ENCODE measurements at regions not wholly inside any gene's neighbourhood (a gene's known extent, or its start where the extent isn't known, plus 50 kb on each side); places are given as distances from the start of the nearest gene placed in this dataset.

DNA sequence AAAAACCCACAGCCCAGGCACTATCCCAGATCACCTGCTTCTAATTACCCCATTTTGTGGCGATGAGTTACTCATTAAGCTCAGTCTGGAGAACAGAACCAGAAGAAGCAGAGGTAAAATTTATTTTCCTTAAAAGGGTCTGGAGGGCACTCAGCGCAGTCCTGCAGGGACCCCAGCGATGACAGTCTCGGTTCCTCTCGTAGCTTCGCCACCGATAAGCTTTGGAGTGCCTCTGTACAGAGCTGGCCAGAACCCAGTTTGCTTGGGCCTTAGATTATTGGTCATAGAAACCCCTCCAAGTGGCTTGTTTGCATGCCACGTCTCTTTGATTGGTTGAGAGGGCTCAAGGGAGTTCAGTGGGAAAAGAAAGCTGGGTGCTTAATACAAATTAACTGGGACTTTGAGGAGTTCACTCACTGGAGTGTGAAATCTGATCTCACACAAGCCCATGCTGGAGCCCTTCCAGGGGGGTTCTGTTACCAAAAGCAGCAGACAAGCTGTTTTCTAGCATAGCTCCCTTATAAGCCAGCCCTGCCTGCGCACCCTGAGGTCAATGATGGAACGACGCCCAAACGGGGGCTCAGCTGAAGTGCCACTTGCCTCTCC, 158.5 kb upstream of the ARID1B start:
- in situ Hi-C loops (cut with MboI; ENCODE audit: low pct_unique_long_range_greater_than_20kb, low sequenced_read_pairs): no loop called here

DNA sequence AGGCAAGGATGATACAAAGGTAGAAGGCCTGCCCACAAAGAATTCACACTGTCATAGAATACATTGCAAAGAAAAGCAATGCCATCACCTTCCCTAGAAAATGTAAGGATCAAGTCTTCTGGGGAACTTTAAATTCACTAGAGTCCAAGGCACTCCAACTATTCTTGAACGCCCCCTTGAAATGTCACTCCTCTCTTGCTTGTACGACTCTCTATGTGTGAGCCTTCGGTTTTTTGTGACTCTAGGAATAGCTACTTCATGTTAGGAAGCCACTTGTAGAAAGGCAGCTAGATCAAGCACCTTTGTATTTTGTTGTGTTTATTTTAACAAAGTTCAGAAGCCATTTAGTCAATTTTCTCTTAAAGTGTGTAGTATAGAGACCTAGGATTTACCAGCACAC, 159.2 kb upstream of the ARID1B start:
- no peak for DNase-seq
- in situ Hi-C loops (cut with MboI; ENCODE audit: low pct_unique_long_range_greater_than_20kb, low sequenced_read_pairs): no loop called here

More for the DNA sequence above, 158.5 kb upstream of the ARID1B start:
- DNase-seq: no peak

DNA sequence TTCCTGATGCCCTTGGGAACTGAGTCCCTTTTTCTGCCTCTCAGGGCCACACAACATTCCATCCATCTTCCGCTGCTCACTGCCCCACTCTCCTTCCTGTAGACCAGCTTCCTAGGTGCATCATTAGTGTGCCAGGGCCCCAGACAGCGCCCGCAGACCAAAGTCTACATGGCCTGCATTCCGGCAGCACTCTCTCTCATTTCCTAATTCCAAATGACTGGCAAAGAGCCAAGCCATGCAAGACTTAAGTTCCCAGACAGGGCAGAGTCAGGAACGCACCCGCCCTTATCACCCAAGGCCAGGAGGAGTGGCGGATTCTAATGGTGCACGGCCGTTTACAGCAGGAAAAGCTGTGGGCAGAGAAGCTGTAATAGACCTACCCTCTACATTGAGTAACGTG, 159.8 kb upstream of the ARID1B start:
- peak; percentile 43 for DNase-seq
- in situ Hi-C loops (cut with MboI; ENCODE audit: low pct_unique_long_range_greater_than_20kb, low sequenced_read_pairs): no loop called here

DNA sequence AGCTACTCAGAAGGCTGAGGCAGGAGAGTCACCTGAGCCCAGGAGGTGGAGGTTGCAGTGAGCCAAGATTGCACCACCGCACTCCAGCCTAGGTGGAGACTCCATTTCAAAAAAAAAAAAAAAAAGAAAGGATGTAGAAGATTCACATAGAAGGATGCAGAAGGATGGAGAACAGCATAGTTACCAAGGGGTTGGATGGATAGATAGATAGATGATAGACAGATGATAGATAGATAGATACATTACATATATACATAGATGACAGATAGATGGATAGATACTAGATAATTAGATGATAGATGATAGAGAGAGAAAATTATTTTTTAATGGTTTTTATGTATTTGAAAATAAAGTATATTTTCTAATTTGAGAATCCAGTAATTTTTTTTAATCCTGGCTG, 160.7 kb upstream of the ARID1B start:
- no peak for DNase-seq
- in situ Hi-C loops (cut with MboI; ENCODE audit: low pct_unique_long_range_greater_than_20kb, low sequenced_read_pairs): no loop called here

DNA sequence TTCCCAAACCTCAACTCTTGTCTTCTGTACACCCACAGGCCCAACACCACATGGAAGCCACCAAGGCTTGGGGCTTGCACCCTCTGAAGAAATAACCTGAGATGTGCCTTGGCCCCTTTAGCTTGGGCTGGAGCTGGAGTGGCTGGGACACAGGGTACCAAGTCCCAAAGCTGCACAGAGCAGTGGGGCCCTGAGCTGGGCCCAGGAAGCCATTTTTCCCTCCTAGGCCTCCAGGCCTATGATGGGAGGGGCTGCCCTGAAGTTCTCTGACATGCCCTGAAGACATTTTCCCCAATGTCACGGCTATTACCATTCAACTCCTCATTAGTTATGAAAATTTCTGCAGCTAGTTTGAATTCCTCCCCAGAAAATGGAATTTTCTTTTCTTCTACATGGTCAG, 163.2 kb upstream of the ARID1B start:
- in situ Hi-C loops (cut with MboI; ENCODE audit: low pct_unique_long_range_greater_than_20kb, low sequenced_read_pairs): no loop called here
- no peak for DNase-seq

DNA sequence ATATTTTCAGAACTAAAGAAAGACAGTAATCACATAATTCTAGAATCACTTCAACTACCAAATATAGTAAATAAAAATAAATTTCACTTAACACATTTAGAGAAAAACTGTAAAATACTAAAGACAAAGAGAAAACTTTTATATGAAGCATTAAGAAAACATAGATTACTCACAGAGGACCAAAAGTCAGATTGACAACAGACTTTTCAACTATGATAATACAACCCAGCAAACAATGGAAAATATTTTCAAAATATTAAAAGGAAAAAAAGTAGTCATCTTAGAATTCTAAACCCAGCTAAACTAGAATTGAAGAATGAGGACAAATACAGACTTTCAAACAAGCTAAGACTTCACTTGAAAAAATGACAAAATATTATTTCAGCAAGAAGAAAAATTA, 164.8 kb upstream of the ARID1B start:
- DNase-seq: no peak
- in situ Hi-C loops (cut with MboI; ENCODE audit: low pct_unique_long_range_greater_than_20kb, low sequenced_read_pairs): no loop called here

DNA sequence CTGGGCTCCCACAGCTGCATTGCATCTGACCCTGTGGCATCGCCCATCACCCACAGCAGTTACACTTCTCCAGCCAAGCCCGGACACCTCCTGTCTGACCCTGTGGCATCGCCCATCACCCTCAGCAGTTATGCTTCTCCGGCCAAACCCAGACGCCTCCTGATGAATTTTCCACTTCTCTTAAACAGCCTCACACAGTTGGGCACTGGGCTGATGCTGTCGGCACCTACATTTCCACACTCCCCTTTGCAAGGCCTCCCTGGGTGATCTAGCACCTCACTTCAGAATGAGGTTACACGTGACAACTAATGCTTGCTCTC, 175.2 kb upstream of the ARID1B start:
- DNase-seq: no peak
- in situ Hi-C loops (cut with MboI; ENCODE audit: low pct_unique_long_range_greater_than_20kb, low sequenced_read_pairs): no loop called here

DNA sequence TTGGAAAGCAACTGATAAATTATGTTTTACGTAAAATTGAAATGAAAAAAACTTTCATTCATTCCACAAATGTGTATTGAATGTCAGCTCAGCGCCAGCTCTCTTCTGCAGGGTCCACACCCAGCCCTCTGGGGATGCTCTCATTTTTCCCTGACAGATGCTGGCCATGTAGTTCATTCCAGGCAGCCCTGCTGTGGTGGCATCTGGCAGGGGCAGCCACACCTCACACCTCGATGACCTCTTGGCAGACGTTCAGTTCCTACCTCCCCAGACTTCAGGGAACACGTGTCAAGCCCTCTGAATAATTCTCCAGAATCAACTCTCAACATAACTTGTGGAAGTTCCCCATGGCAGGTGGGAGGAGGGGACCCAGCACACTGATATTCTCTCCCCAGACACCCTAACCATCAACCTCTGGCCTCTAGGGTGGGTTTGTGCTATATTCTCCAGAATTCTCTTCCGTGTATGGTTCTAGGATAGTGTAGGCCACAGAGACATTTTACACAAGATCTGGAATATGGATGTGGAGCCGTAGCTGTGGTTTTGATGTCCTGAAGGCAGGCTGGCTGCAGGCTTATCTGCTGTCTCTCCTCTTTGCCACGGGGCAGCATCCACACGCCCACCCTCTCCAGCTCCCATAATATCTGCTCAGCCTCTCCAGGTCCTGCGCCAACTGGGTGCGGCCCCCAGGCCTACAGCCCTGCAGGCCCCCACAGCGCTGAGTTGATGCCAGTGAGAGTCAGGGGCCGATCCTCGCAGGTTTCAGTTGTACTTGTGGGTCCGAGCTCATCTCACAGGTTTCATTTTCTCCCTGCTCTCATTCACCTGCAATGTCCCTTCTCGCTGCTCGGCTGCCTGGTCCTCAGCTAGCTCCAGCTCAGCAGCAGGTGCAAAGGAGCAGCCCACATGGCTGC, 175.8 kb upstream of the ARID1B start:
- in situ Hi-C loops (cut with MboI; ENCODE audit: low pct_unique_long_range_greater_than_20kb, low sequenced_read_pairs): no loop called here
- DNase-seq: no peak

DNA sequence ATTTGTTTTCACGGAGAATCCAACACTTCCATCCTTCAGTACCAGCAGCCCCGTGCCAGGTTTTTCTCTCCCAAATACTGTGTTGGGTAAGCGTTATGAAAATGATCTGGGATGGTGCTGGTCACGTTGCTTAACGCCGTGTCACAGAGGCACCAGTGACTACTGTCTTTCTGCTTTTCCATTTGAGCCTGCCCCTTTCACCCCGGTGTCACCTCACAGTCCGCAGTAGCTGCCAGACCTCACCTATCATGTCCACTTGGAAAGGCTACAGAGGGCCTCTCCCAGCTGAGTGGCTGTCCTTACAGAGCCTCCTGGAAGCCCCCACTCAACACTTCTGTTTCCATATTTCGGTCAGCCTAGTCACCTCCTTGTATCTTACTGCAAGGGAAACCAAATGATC, 176.5 kb upstream of the ARID1B start:
- no peak for DNase-seq
- in situ Hi-C loops (cut with MboI; ENCODE audit: low pct_unique_long_range_greater_than_20kb, low sequenced_read_pairs): no loop called here

DNA sequence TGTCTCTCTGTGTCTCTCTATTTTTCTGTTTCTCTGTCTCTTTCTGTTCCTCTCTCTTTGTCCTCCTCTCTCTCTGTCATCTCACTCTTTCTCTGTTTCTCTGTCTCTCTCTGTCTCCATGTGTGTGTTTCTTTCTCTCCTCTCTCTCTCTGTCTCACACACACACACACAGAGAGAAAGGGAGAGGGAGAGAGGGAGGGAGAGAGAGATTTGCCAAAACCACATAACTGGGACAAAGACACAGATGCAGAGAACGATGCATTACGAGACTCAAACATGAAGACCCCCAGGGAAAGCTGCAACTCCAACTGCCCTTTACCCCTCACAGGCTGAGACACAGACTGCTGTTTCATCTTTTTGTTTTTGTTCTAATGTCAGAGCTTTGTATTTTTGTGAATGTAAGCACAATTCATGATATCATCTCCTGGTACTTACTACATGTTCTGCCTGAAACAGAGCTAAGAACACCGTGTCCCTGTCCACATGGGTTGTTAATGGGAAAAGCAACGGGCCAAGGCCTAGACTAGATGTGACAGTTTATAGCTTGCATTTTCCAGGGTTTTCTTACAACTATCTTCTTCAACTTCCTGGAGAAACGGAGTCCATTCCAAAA, 177.1 kb upstream of the ARID1B start:
- in situ Hi-C loops (cut with MboI; ENCODE audit: low pct_unique_long_range_greater_than_20kb, low sequenced_read_pairs): no loop called here
- no peak for DNase-seq

DNA sequence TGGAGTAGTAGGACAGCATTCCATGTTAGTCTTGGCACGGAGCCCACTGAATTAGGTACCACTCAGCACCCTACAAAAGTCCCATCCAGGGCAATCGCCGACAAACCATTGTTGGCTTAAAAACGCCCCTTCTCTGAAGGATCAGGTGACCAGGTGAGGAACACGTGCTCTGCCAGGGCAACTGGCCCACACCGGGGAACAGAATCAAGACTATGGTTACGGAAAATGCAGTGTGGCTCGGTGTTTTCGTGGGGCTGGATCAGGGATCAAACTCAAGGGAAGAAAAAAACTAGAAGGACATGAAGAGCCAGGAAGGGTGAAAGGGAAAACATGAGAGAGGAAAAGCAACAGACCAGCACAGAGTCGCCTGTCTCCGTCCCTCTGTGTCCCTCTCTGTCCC, 177.8 kb upstream of the ARID1B start:
- no peak for DNase-seq
- in situ Hi-C loops (cut with MboI; ENCODE audit: low pct_unique_long_range_greater_than_20kb, low sequenced_read_pairs): no loop called here

DNA sequence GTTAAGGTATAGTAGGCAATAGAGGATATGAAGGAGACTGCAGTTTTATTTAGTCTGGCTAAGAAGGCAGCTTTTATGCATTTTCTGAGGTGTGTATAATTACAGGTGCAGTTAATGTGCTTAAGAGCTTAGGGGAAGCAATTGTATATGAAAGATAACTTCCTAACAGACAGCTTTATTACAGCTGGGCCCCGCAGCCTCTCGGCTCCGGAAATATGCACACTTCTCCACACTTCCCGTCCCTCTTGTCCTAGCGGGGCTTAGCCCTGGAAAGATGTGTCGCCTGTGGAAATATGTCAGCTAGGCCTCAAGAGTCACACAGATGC, 178.4 kb upstream of the ARID1B start:
- in situ Hi-C loops (cut with MboI; ENCODE audit: low pct_unique_long_range_greater_than_20kb, low sequenced_read_pairs): no loop called here

DNA sequence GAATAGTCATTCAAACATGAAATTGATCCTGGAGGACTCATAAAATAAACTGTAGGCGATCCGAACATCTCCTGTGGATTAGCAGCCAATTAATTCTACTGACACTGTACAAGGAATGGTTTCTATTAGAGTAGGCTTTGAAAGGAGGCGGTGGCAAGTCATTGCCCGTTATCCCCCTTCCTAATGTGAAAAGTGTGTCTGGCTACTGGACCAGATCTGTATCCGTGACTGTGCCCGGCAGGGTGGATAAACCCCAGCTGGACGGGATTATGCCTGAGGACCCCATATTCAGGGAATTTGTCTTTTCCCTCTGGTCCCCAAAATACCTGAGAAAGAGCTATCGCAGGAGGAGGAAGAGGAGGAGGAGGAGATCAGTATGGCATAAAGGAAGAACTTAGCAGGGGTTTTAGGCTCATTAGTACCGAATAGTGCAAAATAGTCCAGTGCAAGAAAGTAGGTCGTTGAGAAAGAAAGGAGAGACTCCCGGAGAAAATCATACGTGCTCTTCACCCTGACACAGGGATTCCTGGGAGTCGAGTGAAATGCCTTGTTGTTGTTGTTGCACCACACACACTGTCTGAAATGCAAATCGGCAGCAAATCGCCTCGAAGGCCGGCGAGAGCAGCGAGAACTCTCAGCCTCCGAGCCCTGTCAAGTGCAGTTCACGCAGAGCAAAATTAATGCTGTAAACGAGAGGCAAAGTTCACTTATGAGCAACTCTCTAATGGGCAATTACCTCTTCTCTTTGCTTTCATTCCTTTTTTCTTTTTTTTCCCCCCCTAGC, 178.9 kb upstream of the ARID1B start:
- DNase-seq: no peak
- in situ Hi-C loops (cut with MboI; ENCODE audit: low pct_unique_long_range_greater_than_20kb, low sequenced_read_pairs): no loop called here

More for the DNA sequence above, 178.4 kb upstream of the ARID1B start:
- peak; percentile 42 for DNase-seq

DNA sequence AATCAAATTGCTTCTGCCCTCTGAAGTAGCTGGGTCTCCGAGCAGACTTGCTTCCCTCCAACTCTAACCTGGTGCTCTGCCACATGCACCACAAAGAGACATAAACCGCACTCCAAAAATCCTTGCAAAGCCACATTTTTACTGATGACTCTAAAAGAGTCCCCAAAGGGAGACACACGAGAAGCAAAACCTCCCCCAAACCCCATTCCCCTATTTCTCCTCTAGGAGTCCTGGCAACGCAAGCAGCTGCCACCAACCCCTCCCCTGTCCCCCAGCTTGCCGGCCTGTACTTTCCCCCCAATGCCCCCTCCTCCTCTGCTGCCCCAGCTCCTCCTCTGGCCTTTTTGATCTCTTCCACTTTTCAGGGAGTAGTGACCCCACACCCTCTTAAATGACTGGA, 180.1 kb upstream of the ARID1B start:
- in situ Hi-C loops (cut with MboI; ENCODE audit: low pct_unique_long_range_greater_than_20kb, low sequenced_read_pairs): no loop called here
- DNase-seq: no peak

DNA sequence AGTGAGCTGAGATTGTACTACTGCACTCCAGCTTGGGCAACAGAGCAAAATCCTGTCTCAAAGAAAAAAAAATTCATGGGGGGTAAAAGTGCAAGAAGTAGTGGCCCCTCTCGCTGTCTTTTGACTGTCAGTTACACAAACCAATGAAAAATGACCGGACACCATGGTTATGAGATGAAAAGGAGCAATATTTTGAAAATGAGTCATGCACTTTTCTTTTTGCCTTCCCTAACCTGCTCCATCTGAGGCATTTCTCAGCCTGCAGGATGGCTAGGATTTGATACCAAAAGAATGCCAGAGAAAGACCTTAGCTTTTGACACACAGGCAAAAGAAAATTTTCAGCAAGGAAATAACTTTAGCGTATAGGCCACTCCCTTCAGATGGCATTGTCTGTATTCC, 181.7 kb upstream of the ARID1B start:
- DNase-seq: no peak
- in situ Hi-C loops (cut with MboI; ENCODE audit: low pct_unique_long_range_greater_than_20kb, low sequenced_read_pairs): no loop called here

DNA sequence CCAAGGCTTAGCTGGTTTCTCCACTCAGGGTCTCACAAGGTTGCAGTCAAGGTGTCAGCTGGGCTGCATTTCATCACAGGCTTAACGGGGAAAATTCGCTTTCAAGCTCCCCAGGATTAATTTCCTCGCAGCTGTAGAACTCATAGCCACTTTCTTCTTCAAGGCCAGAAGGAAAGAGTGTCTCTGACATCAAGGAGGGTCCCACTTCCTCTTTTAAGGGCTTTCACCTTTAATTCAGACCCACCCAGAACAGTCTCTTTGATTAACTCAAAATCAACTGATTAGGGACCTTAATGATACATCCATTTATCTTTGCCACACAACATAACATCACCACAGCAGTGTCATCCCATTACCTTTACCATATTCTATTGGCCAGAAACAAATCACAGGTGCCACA, 183.3 kb upstream of the ARID1B start:
- in situ Hi-C loops (cut with MboI; ENCODE audit: low pct_unique_long_range_greater_than_20kb, low sequenced_read_pairs): no loop called here
- no peak for DNase-seq

DNA sequence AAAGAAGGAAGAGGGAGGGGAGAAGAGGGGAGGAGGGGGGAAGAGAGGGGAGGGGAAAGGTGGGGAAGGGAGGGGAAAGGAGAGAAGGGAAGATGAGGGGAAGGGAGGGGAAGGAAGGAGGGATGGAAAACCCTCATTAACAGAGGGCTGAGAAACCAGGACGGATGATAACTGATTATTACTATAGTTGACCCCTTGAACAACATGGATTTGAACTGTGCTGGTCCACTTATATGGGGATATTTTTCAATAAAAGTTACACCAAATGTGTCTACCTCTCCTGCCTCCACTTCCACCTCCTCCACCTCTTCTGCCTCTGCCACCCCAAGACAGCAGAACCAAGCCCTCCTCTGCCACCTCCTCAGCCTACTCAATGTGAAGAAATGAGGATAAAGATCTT, 184.1 kb upstream of the ARID1B start:
- in situ Hi-C loops (cut with MboI; ENCODE audit: low pct_unique_long_range_greater_than_20kb, low sequenced_read_pairs): no loop called here
- no peak for DNase-seq

DNA sequence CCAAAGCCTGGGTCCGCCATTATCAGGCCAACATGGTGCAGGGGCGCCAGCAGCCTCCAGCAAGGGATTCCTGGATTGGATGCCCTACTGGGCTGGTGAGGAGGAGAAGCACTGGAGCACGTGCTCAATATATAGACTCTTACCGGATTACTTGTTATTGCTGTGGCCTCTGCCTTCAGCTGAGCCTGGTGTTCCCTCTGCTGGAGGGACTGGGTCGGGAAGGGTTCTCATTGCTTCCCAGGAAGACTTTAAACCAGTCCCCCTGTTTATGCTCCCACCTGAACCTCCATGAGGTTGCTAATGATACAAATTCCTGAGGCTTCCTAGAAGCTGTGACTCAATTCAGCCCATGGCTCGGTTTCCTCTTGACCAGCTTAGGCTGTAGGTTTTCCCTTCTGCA, 186.7 kb upstream of the ARID1B start:
- in situ Hi-C loops (cut with MboI; ENCODE audit: low pct_unique_long_range_greater_than_20kb, low sequenced_read_pairs): no loop called here
- no peak for DNase-seq

DNA sequence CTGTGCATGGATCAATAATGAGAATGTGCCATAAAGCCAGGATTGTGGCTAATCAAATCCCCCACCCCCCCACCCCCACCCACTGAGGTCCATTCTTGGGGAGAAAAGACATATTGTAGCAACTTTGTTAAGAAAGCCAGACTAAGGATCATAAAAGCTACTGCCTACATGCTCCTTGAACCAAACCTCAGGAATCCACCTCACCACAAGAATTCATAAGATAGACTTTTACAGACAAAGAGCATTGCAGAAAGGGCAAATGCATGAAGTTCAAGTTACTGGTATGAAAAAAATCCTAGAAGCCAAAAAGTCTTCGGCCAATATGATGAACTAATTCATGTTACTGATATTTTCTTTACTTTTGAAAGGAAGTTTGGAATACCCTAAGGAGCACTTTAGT, 187.9 kb upstream of the ARID1B start:
- in situ Hi-C loops (cut with MboI; ENCODE audit: low pct_unique_long_range_greater_than_20kb, low sequenced_read_pairs): no loop called here
- DNase-seq: no peak

DNA sequence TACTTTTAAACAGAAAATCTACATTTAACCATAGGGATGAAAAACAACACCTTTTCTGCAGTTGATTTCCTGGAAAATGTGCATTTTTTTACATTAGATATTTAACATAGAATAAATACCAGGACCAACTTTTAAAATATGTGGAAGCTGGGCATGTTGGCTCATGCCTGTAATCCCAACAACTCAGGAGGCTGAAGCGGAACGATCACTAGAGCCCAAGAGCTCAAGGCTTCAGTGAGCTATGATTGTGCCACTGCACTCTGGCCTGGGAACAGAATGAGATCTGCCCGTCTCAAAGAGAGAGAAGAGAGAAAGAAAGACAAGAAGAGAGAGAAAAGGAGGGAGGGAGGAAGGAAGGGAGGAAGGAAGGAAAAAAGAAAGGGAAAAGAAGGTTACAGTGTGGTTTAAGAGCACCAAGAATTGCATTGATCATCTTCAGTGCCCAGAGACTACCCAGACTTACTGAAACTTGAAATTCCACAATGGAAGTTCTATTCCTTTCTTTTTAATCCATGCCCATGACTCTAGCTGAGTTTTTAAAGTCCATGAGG, 189.4 kb upstream of the ARID1B start:
- DNase-seq: no peak
- in situ Hi-C loops (cut with MboI; ENCODE audit: low pct_unique_long_range_greater_than_20kb, low sequenced_read_pairs): no loop called here

Measured in KBM-7 (cell line).